OCI-LY3 (cell line): ENCODE measurements at regions not wholly inside any gene's neighbourhood (a gene's known extent, or its start where the extent isn't known, plus 50 kb on each side); places are given as distances from the start of the nearest gene placed in this dataset.

Experiments
- CTCF ChIP-seq: fragments of 200-600, 300-600 bp; sonication (generic); IDR thresholded peaks from 2 replicates; pipeline ENCODE4 v1.5.1; 2014; ENCODE audit warnings: antibody characterized with exemption, low read length, low read depth
- EZH2phosphoT487 ChIP-seq: fragments of 200-600 bp; shearing (Covaris generic); IDR thresholded peaks from 2 replicates; pipeline ENCODE4 v1.6.1; 2018; ENCODE audit warnings: antibody characterized with exemption, mixed run types, low read depth

DNA sequence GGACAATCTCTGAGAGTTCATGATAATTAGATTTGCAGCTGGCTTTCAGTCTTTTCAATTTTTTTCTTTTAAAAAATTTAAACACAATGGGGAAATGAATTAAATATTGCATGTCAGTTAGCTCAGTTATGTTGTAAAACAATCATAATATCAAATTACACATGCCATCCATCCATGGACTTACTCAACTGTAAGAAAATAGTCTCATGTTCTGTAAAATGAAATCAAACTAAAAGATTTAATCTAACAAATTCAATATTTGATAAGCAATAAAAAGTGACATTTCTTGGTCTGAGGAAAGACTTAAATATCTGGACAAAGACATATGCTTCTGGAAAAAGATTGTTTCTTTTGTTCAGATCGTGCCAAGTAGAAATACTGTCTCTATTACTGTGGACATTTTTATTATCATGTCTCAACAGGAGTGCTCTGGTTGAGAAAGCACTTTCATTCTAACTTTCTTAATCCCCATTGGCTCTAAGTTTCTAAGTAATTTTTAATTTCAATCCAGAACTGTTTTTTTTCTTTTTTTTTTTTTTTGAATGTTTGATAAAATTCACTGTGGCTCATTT lies 179.2 kb upstream of the FAM3C start:
- TF ChIP-seq CTCF = no peak
- TF ChIP-seq EZH2phosphoT487 = no peak
